H9 (cell line): ENCODE measurements at regions not wholly inside any gene's neighbourhood (a gene's known extent, or its start where the extent isn't known, plus 50 kb on each side); places are given as distances from the start of the nearest gene placed in this dataset.

Source experiments
- DNase-seq: peaks from one replicate; pipeline ENCODE4 v3.0.0-alpha.2; 2017
- H2AFZ ChIP-seq: one replicate; pipeline ENCODE4 v1.6.1; 2013; ENCODE audit warnings: mild to moderate bottlenecking, low read length, control low read depth, moderate library complexity
- H2AK5ac ChIP-seq: 2 replicates; pipeline ENCODE4 v1.6.1; 2013; ENCODE audit warnings: low read length, control low read depth, mixed read lengths; ENCODE audit not compliant: insufficient read length
- H2BK120ac ChIP-seq: one replicate; pipeline ENCODE4 v1.6.1; 2013; ENCODE audit warnings: low read depth, mild to moderate bottlenecking, low read length, control low read depth, inconsistent platforms; ENCODE audit not compliant: poor library complexity, severe bottlenecking
- H2BK12ac ChIP-seq: 2 replicates; pipeline ENCODE4 v1.6.1; 2013; ENCODE audit warnings: low read length, control low read depth, mixed read lengths, low read depth; ENCODE audit not compliant: insufficient read length
- H2BK15ac ChIP-seq: 2 replicates; pipeline ENCODE4 v1.6.1; 2013; ENCODE audit warnings: low read depth, low read length, control low read depth
- H2BK20ac ChIP-seq: one replicate; pipeline ENCODE4 v1.6.1; 2013; ENCODE audit warnings: low read depth, mild to moderate bottlenecking, low read length, control low read depth, inconsistent platforms; ENCODE audit not compliant: poor library complexity, severe bottlenecking
- H2BK5ac ChIP-seq: 2 replicates; pipeline ENCODE4 v1.6.1; 2013; ENCODE audit warnings: low read length, control low read depth, mixed read lengths; ENCODE audit not compliant: insufficient read length
- H3K14ac ChIP-seq: 2 replicates; pipeline ENCODE4 v1.6.1; 2013; ENCODE audit warnings: low read length, control low read depth; ENCODE audit not compliant: insufficient read depth
- H3K18ac ChIP-seq: 2 replicates; pipeline ENCODE4 v1.6.1; 2013; ENCODE audit warnings: low read depth, mild to moderate bottlenecking, mixed read lengths, low read length, control low read depth; ENCODE audit not compliant: insufficient read length
- H3K23ac ChIP-seq: 2 replicates; pipeline ENCODE4 v1.6.1; 2013; ENCODE audit warnings: low read length, control low read depth, mixed read lengths, low read depth; ENCODE audit not compliant: insufficient read length
- H3K23me2 ChIP-seq: 2 replicates; pipeline ENCODE4 v1.6.1; 2013; ENCODE audit warnings: low read depth, mild to moderate bottlenecking, mixed read lengths, low read length, control low read depth; ENCODE audit not compliant: insufficient read length, poor library complexity, severe bottlenecking
- H3K27ac ChIP-seq: 2 replicates; pipeline ENCODE4 v1.5.1; 2013; ENCODE audit warnings: low read length, control low read depth, mixed read lengths, low read depth; ENCODE audit not compliant: insufficient read length
- H3K27me3 ChIP-seq: 2 replicates; pipeline ENCODE4 v1.6.1; 2013; ENCODE audit warnings: low read length, control low read depth, inconsistent platforms; ENCODE audit not compliant: insufficient read depth
- H3K4ac ChIP-seq: 2 replicates; pipeline ENCODE4 v1.6.1; 2013; ENCODE audit warnings: low read depth, mild to moderate bottlenecking, control low read depth, inconsistent platforms, low read length, moderate library complexity
- H3K4me1 ChIP-seq: 2 replicates; pipeline ENCODE4 v1.6.1; 2013; ENCODE audit warnings: low read length, control low read depth, inconsistent platforms; ENCODE audit not compliant: insufficient read depth
- H3K4me2 ChIP-seq: 2 replicates; pipeline ENCODE4 v1.6.1; 2013; ENCODE audit warnings: low read length, control low read depth, mixed read lengths; ENCODE audit not compliant: insufficient read length, insufficient read depth
- H3K56ac ChIP-seq: 2 replicates; pipeline ENCODE4 v1.6.1; 2013; ENCODE audit warnings: low read depth, mild to moderate bottlenecking, mixed read lengths, low read length, control low read depth; ENCODE audit not compliant: insufficient read length
- H3K79me1 ChIP-seq: 2 replicates; pipeline ENCODE4 v1.6.1; 2013; ENCODE audit warnings: low read depth, mild to moderate bottlenecking, moderate library complexity, low read length, control low read depth, inconsistent platforms; ENCODE audit not compliant: insufficient read depth, poor library complexity, severe bottlenecking
- H3K79me2 ChIP-seq: 2 replicates; pipeline ENCODE4 v1.6.1; 2013; ENCODE audit warnings: low read length, control low read depth, inconsistent platforms; ENCODE audit not compliant: insufficient read depth
- H3K9ac ChIP-seq: 2 replicates; pipeline ENCODE4 v1.6.1; 2013; ENCODE audit warnings: low read length, control low read depth, mixed read lengths; ENCODE audit not compliant: insufficient read length; ENCODE audit errors: extremely low read depth
- H3K9me3 ChIP-seq: one replicate; pipeline ENCODE4 v1.6.1; 2013; ENCODE audit warnings: low read depth, low read length, inconsistent platforms; ENCODE audit not compliant: control insufficient read depth
- H3T11ph ChIP-seq: one replicate; pipeline ENCODE4 v1.6.1; 2013; ENCODE audit warnings: mild to moderate bottlenecking, low read length, control low read depth, inconsistent platforms
- H4K20me1 ChIP-seq: one replicate; pipeline ENCODE4 v1.6.1; 2013; ENCODE audit not compliant: control insufficient read depth, insufficient read length, insufficient read depth
- H4K5ac ChIP-seq: 2 replicates; pipeline ENCODE4 v1.6.1; 2013; ENCODE audit warnings: low read depth, mild to moderate bottlenecking, mixed read lengths, low read length, control low read depth; ENCODE audit not compliant: insufficient read length
- H4K8ac ChIP-seq: replicated peaks from 2 replicates; pipeline ENCODE4 v1.6.1; 2013; ENCODE audit warnings: low read length, control low read depth, mixed read lengths, low read depth; ENCODE audit not compliant: insufficient read length
- H4K91ac ChIP-seq: 2 replicates; pipeline ENCODE4 v1.6.1; 2013; ENCODE audit warnings: low read depth, mild to moderate bottlenecking, moderate library complexity, mixed read lengths, low read length, control low read depth; ENCODE audit not compliant: insufficient read length
- H3K27ac Mint-ChIP-seq, 3 experiments: 2 replicates in 2 of 3; 3 replicates in 1 of 3; pipeline ENCODE4 v1.8.0; 2020 to 2021; ENCODE audit warnings: mixed read lengths in 3 of 3, mild to moderate bottlenecking in 1 of 3, moderate library complexity in 1 of 3
- H3K27me3 Mint-ChIP-seq: 2 replicates; pipeline ENCODE4 v1.8.0; 2021; ENCODE audit warnings: low read depth, mild to moderate bottlenecking, moderate library complexity, mixed read lengths
- H3K36me3 Mint-ChIP-seq, 3 experiments: 2 replicates in 2 of 3; 3 replicates in 1 of 3; pipeline ENCODE4 v1.8.0; 2020 to 2021; ENCODE audit warnings: low read depth in 3 of 3, mixed read lengths in 3 of 3; ENCODE audit not compliant: insufficient read depth in 1 of 3
- H3K4me1 Mint-ChIP-seq, 2 experiments: 2 replicates each; pipeline ENCODE4 v1.8.0; 2020; ENCODE audit warnings: mixed read lengths in 2 of 2
- H3K4me3 Mint-ChIP-seq, 2 experiments: 2 replicates in 1 of 2; 3 replicates in 1 of 2; pipeline ENCODE4 v1.8.0; 2020 to 2021; ENCODE audit warnings: mild to moderate bottlenecking in 2 of 2, mixed read lengths in 2 of 2, moderate library complexity in 1 of 2
- H3K9me3 Mint-ChIP-seq, 2 experiments: 2 replicates in 1 of 2; 3 replicates in 1 of 2; pipeline ENCODE4 v1.8.0; 2020; ENCODE audit warnings: mild to moderate bottlenecking in 2 of 2, mixed read lengths in 2 of 2, moderate library complexity in 1 of 2
- CTCF ChIP-seq: fragments of 200-600 bp; sonication (generic); conservative IDR thresholded peaks from 3 replicates; pipeline ENCODE4 v1.8.0; 2021; ENCODE audit warnings: antibody characterized with exemption, mild to moderate bottlenecking
- WGBS: extraction: QIAGEN DNeasy Blood & Tissue Kit; methylation state at CpG from one replicate; pipeline ENCODE4 v1.1.7; 2013; ENCODE audit warnings: missing lambda C conversion rate, low lambda C conversion rate, mixed read lengths; ENCODE audit not compliant: insufficient read length; ENCODE audit errors: extremely low coverage; 5-methylcytosine and 5-hydroxymethylcytosine counted together

- no peak overlapping the region for H4K91ac ChIP-seq
- no peak overlapping the region for H3T11ph ChIP-seq
- H2BK12ac ChIP-seq, result no peak overlapping the region
- no peak overlapping the region for H3K23ac ChIP-seq
- H3K4me3 Mint-ChIP-seq, result no peak overlapping the region
- no peak overlapping the region for H2BK5ac ChIP-seq
- H3K27me3 Mint-ChIP-seq, result no peaks in the 10 kb centered on the region
- no peak overlapping the region for H3K9ac ChIP-seq
- peaks cover 0 to 4% of the 10 kb centered on the region in 2 experiments; a peak in 2 of 4 replicates for H3K4me1 Mint-ChIP-seq
- no peak overlapping the region for H3K27ac ChIP-seq
- H3K14ac ChIP-seq, result no peak overlapping the region
- H2AFZ ChIP-seq, result no peak overlapping the region
- no peaks in the 10 kb centered on the region for H3K36me3 Mint-ChIP-seq
- no peaks in the 10 kb centered on the region for H3K23me2 ChIP-seq
- H3K27me3 ChIP-seq, result no peaks in the 10 kb centered on the region
- H3K4me1 ChIP-seq, result no peaks in the 10 kb centered on the region
- H3K79me2 ChIP-seq, result no peaks in the 10 kb centered on the region
- no CpG with 5 or more reads among the region's 6 CpGs for WGBS
- H2BK120ac ChIP-seq, result no peak overlapping the region
- no peak overlapping the region for H2BK20ac ChIP-seq
- no peak overlapping the region for H4K5ac ChIP-seq
- TF ChIP-seq CTCF, result no peak
- H3K4me2 ChIP-seq, result no peak overlapping the region
- no peaks in the 10 kb centered on the region for H4K20me1 ChIP-seq
- H3K9me3 ChIP-seq, result no peaks in the 10 kb centered on the region
- H2BK15ac ChIP-seq, result no peak overlapping the region
- H4K8ac ChIP-seq, result no peak overlapping the region
- no peak overlapping the region for H3K56ac ChIP-seq
- no peak overlapping the region for H3K27ac Mint-ChIP-seq
- H3K4ac ChIP-seq, result no peak overlapping the region
- no peaks in the 10 kb centered on the region for H3K79me1 ChIP-seq
- DNase-seq, result no peak
- no peak overlapping the region for H3K18ac ChIP-seq
- no peaks in the 10 kb centered on the region for H3K9me3 Mint-ChIP-seq
- H2AK5ac ChIP-seq, result no peak overlapping the region
These were observed 81.8 kb downstream of the ANXA1 start for GRCh38 chr9:73233359-73234007.
